Keratinocyte (primary cell): ENCODE measurements at regions not wholly inside any gene's neighbourhood (a gene's known extent, or its start where the extent isn't known, plus 50 kb on each side); places are given as distances from the start of the nearest gene placed in this dataset.
"Not testable (repeated sequence)": the region's sequence is repeated elsewhere in the genome, so short reads cannot be mapped to it uniquely, and the experiment has no call there.

Experiments used
- CTCF ChIP-seq, 3 experiments: IDR thresholded peaks in 1 of 3; conservative IDR thresholded peaks in 1 of 3; optimal IDR thresholded peaks in 1 of 3; 2 replicates in 2 of 3; 3 replicates in 1 of 3; pipeline versions ENCODE3 to v1.5.1; 2011; ENCODE audit warnings: low read length in 3 of 3, mild to moderate bottlenecking in 3 of 3, moderate library complexity in 2 of 3, control low read depth in 1 of 3, inconsistent platforms in 1 of 3; ENCODE audit not compliant: insufficient read depth in 2 of 3; ENCODE audit errors: extremely low read depth in 1 of 3
- EZH2 ChIP-seq: IDR thresholded peaks from one replicate; pipeline ENCODE4 v1.6.1; 2012; ENCODE audit warnings: inconsistent platforms, mild to moderate bottlenecking, low read length, moderate library complexity

- TF ChIP-seq CTCF (optimal IDR thresholded peaks at IDR 0.05 in 1 of 3, IDR thresholded peaks at IDR 0.05 in 1 of 3, conservative IDR thresholded peaks at IDR 0.05 in 1 of 3; ENCODE audit: extremely low read depth in 1 of 3, insufficient read depth in 2 of 3, low read length in 3 of 3); EZH2: not testable (repeated sequence)
These were observed 50.1 kb upstream of the ATP5PO start for GRCh38 chr21:33965662-33966061.
